Superior temporal gyrus (tissue), 1 donor: ENCODE measurements at regions not wholly inside any gene's neighbourhood (a gene's known extent, or its start where the extent isn't known, plus 50 kb on each side); places are given as distances from the start of the nearest gene placed in this dataset.

Source experiments
- DNase-seq: peaks from one replicate; pipeline ENCODE4 v3.0.0-alpha.2; 2016; ENCODE audit errors: extremely low spot score

DNA sequence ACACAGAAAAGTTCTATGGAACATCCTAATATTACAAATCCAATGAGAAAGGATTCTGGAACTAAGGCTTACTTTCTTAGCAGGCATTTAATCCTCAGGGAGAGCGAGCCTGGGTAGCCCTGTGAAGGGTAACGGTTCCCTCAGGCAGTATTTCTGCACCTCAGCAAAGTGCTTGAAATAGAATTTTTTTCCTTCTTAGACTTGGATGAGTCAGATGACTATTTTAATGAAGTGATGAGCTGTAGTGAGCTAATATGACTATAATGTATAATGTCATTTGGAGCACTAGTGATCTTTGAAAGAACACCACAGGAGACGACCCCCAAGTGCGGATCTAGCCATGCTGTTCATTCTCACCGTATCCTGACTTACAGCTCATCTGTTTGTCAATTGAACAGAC, 493.0 kb upstream of the FAM241A start:
- DNase-seq, result no peak

- no peak for DNase-seq
Observed at GRCh38 chr4:111652986-111653385, 492.3 kb upstream of the FAM241A start.

GRCh38 chr4:111662496-111662895, 482.8 kb upstream of the FAM241A start:
- DNase-seq, result no peak

DNA sequence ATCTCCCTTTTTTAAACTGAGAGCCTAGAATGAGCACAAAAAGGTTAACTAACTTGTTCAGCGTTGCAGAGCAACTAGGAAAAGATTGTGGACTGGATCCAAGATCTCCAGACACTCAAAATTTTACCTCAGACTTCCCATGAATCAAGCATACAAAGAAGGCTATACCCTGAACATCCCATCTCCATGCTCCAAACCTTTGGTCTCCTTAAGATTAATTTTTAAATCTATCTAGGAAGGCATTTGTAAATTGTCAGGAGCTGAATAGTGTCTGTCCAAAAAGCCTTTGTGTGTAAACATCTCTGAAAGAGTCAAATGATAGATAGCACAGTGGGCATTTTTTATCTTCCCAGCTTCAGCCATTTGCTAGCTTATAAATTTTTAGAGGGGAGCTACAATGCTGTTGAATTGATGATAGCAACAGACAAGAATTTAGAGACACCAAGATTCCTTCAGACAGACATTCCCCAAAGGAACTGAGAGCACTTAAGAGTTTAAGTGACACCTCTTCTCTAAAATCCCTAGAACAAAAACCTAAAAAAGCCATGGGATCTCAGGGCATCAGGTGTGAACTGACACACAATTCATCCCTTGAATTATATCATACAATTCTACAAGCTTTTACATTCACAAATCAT, 480.8 kb upstream of the FAM241A start:
- DNase-seq, result no peak

DNA sequence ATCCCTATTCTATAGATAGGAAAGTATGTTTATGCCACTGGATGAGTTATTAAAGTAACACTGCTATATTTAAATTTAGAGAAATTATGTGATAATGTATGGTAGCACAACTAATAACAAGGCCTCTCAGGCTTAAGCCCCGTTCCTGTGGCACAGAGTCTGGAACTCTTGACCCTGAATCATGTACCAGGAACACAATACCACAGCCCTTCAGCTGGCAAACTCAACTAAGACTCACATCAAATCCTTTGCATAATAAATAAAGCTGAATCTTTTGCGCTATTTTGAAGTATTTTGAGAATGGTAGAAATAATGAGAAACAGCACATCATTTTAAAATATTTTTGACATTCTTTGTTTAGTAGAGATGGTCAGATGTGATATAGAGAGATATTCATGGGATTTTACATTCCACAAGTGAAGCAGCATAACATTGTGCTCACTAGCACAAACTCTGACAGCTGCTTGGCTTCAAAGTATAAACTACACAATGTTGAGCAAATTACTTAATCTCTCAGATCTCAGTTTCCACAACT, 478.4 kb upstream of the FAM241A start:
- no peak for DNase-seq

GRCh38 chr4:111671756-111672155, 473.5 kb upstream of the FAM241A start:
- no peak for DNase-seq

- no peak for DNase-seq
Observed at GRCh38 chr4:111675746-111676145, 469.5 kb upstream of the FAM241A start.

GRCh38 chr4:111676533-111676932, 468.7 kb upstream of the FAM241A start:
- no peak for DNase-seq

GRCh38 chr4:111678479-111678878, 466.8 kb upstream of the FAM241A start:
- no peak for DNase-seq

- DNase-seq, result no peak
Observed at GRCh38 chr4:111678908-111679307, 466.3 kb upstream of the FAM241A start.

GRCh38 chr4:111681270-111681669, 464.0 kb upstream of the FAM241A start:
- no peak for DNase-seq

GRCh38 chr4:111681751-111682150, 463.5 kb upstream of the FAM241A start:
- no peak for DNase-seq

GRCh38 chr4:111685205-111685604, 460.0 kb upstream of the FAM241A start:
- no peak for DNase-seq

DNA sequence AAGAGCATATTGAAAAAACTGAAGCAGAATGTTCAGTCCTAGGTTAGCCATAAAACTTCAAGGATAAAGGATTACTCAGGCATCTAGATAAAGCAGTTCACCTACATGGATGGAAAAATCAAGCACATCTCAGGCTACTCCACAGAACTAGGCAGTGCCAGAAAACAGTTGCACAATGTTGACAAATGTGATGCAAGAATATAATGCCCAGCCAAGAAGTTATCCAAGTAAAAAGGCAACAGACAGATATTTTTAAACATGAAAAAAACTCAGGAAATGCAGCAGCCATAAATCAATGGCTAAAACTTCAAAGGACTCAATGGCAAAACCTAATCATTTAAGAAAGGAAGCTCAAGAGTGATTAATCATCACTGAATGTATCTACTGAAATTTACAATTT, 456.0 kb upstream of the FAM241A start:
- DNase-seq, result no peak

DNA sequence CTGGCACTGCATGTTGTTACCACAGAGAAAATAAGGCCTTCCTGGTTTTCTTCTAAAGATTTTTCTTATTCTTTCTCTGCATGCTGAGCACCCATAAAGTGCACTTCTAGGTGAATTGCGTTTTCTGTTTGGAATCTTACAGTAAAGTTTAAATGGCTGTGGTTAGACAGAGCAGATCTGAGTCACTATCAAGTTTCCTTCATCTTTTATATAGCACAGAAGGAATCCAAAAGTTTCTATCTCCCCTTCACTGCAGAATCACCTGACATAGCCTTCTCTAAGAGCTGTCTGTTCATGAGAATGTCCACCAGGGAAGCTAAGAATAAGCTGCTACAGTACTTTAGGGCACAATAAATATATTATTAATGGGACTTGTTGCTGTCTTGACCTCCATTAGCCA, 455.5 kb upstream of the FAM241A start:
- DNase-seq, result no peak

- DNase-seq, result no peak
Observed at GRCh38 chr4:111693758-111694157, 451.5 kb upstream of the FAM241A start.

DNA sequence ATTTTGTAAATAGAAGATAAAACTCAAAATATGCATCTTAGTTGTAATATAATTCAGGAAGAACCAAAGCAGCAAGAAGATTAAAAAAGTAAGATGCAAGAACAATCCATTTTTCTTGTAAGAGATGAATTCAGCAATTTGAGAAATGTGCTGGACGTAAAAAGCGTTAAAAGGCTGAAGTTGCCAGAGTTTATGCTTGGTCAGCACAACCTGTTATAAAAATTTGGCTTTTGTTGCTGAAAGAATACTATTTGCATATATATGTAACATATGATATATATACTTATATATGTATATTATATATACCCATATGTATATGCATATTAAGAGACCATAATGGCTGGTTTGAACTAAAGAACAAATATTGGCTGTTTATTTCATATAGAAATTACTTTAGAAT, 449.6 kb upstream of the FAM241A start:
- no peak for DNase-seq

DNA sequence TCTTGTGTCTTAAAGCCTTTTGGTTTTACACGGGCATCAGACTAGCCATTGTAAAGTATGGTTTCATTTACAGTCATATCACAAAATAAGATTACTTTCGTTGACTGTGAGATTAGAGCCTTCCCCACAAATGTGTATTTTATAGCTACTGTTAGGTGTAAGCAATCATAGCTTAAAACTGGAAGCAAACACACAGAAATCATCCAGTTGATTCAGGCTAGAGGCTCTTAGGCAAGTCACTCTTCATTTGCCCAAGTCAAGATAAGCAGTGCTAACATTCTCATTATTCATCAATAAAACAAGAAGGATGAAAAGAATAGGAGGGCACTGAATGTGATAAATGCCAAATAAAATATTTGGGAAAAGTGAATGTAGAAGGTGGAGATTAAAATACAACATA, 448.7 kb upstream of the FAM241A start:
- no peak for DNase-seq

DNA sequence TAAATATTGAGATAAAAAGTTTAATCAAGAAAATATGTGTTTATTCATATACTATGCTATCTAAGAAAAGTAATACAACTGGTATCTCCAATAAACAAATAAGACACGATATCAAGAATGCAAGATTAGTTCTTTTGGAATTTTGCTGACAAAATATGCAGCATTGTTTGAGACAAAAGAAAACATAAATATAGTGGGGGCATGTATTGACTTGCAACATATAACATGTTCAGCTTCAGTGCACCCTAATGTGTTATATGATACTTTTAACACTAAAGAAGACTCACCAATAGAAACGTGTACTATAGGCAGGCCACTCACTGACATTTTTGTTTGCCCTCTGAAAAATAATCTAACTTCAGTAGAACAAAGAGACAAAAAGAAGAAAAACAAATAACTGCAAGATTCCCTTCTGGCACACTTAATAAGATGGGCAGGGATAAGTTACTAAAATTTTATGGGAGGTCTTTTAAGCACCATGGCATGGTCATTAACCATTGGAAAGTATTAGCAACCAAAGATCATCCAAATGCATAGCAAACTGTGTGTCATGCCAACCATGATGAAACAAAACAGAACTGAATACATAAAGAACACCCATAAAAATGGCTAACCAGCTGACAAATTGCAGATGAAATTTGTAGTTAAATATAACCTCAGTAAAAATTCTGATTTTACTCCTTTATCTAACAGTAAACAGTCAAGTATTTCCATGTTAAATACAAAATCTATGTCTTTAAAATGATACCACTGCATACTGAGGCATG, 447.9 kb upstream of the FAM241A start:
- DNase-seq, result no peak

DNA sequence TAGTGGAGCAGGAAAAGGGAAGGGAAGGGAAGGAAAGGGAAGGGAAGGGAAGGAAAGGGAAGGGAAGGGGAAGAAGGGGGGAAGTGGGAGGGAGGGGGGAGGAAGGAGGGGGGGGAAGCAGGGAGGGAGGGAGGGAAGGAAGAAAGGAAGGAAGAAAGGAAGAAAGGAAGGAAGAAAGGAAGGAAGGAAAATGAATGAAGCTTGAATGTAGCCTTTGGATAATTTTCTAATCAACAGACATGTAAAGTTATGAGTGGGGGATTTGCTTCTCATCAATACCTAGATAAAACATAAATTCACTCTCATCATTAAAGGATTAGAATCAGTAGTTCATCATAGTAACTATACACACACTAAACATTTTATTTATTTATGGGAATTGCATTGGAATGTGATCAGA, 446.9 kb upstream of the FAM241A start:
- no peak for DNase-seq

DNA sequence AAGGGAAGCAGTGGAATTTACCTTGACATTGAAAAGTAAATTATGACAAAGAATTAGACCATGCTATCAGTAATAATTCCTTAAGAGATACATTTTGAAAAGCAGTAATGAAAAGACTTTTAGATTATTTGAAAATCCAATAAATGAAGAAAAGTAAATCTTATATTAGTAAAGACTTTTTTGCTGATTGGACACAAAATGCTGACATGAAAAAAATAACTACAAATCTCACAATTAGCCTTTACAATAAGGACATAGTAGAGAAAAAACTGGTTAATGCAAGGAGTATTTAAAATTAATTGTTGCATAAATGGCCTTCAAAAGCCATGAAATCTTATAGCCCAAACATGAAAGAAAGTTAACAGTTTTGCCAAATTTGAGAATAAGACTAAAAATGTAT, 446.1 kb upstream of the FAM241A start:
- DNase-seq, result no peak

- DNase-seq, result no peak
Observed at GRCh38 chr4:111701102-111701501, 444.2 kb upstream of the FAM241A start.

DNA sequence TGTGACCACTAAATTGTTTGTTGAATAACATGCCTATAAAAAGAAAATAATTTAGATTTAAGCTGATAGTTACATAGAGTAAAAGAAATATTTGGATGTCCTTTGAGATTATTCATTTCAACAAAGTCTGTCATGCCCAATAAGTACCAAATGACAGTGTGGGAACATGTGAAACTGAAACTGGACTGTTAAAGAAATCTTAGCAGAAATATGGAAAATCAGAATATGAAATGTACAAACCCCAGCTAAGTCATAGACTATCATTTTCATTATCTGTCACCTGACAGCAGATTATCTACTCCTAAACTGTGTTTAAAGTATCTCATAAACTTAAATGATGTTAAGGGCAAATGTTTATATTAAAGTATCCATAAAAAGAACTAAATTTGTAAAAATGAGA, 437.8 kb upstream of the FAM241A start:
- DNase-seq, result no peak
